Hypothalamus (tissue), 51 donors: ENCODE measurements at regions not wholly inside any gene's neighbourhood (a gene's known extent, or its start where the extent isn't known, plus 50 kb on each side); places are given as distances from the start of the nearest gene placed in this dataset.

Experiments
- DNase-seq, 51 donors: peaks; one replicate each; lab custom pipeline; 2025; lab: John Stamatoyannopoulos, UW

GRCh38 chr5:123778641-123779040, 266.7 kb downstream of the CSNK1G3 start:
- no peak for DNase-seq

- DNase-seq: no peak
Observed at GRCh38 chr5:123776761-123777160, 264.8 kb downstream of the CSNK1G3 start.

- DNase-seq: no peak
Observed at GRCh38 chr5:123771715-123772114, 259.7 kb downstream of the CSNK1G3 start.

GRCh38 chr5:123763201-123763600, 251.2 kb downstream of the CSNK1G3 start:
- DNase-seq: no peak

- DNase-seq: no peak
Observed at GRCh38 chr5:123756816-123757215, 244.8 kb downstream of the CSNK1G3 start.

GRCh38 chr5:123756318-123756665, 244.3 kb downstream of the CSNK1G3 start:
- peak in 1 of 51 donors; percentile 38 for DNase-seq

GRCh38 chr5:123755653-123756317, 243.8 kb downstream of the CSNK1G3 start:
- peak in 1 of 51 donors; percentile 39 for DNase-seq

GRCh38 chr5:123754908-123755307, 242.9 kb downstream of the CSNK1G3 start:
- DNase-seq: peak in 4 of 51 donors; percentile 1 to 36 (median 4)

GRCh38 chr5:123753937-123754891, 242.2 kb downstream of the CSNK1G3 start:
- peak in 1 of 51 donors; percentile 55 for DNase-seq

GRCh38 chr5:123753180-123753936, 241.4 kb downstream of the CSNK1G3 start:
- DNase-seq: no peak

GRCh38 chr5:123752552-123753179, 240.7 kb downstream of the CSNK1G3 start:
- DNase-seq: peak in 2 of 51 donors; percentile 8 to 37

- no peak for DNase-seq
Observed at GRCh38 chr5:123751670-123752069, 239.7 kb downstream of the CSNK1G3 start.

GRCh38 chr5:123748239-123748638, 236.3 kb downstream of the CSNK1G3 start:
- no peak for DNase-seq

GRCh38 chr5:123746683-123747360, 234.8 kb downstream of the CSNK1G3 start:
- DNase-seq: peak in 1 of 51 donors; percentile 1

- no peak for DNase-seq
Observed at GRCh38 chr5:123743990-123744583, 232.1 kb downstream of the CSNK1G3 start.

GRCh38 chr5:123735384-123735783, 223.4 kb downstream of the CSNK1G3 start:
- DNase-seq: no peak

GRCh38 chr5:123732257-123732656, 220.3 kb downstream of the CSNK1G3 start:
- no peak for DNase-seq

GRCh38 chr5:123722451-123722850, 210.5 kb downstream of the CSNK1G3 start:
- DNase-seq: no peak

GRCh38 chr5:123721675-123722276, 209.8 kb downstream of the CSNK1G3 start:
- DNase-seq: no peak
